HUES6 (cell line): ENCODE measurements at regions not wholly inside any gene's neighbourhood (a gene's known extent, or its start where the extent isn't known, plus 50 kb on each side); places are given as distances from the start of the nearest gene placed in this dataset.
A peak's percentile ranks its signal among the peaks of the same experiment; 100 is the strongest.
"Not testable (repeated sequence)": the region's sequence is repeated elsewhere in the genome, so short reads cannot be mapped to it uniquely, and the experiment has no call there.

ENCODE experiments used
- H3K27ac ChIP-seq: 2 replicates; pipeline ENCODE4 v1.7.0; 2013; ENCODE audit warnings: low read depth, mild to moderate bottlenecking, low read length, inconsistent platforms
- H3K27me3 ChIP-seq: 2 replicates; pipeline ENCODE4 v1.6.1; 2013; ENCODE audit warnings: low read length; ENCODE audit not compliant: control insufficient read depth, insufficient read depth
- H3K36me3 ChIP-seq: 2 replicates; pipeline ENCODE4 v1.6.1; 2013; ENCODE audit warnings: low read length; ENCODE audit not compliant: control insufficient read depth, insufficient read depth
- H3K4me1 ChIP-seq: 2 replicates; pipeline ENCODE4 v1.6.1; 2013; ENCODE audit warnings: low read length; ENCODE audit not compliant: control insufficient read depth, insufficient read depth
- H3K4me3 ChIP-seq: 2 replicates; pipeline ENCODE4 v1.5.1; 2013; ENCODE audit warnings: low read depth, low read length
- H3K9ac ChIP-seq: one replicate; pipeline ENCODE4 v1.6.1; 2013; ENCODE audit warnings: mild to moderate bottlenecking, low read length
- H3K9me3 ChIP-seq: 2 replicates; pipeline ENCODE4 v1.6.1; 2013; ENCODE audit warnings: low read depth, low read length; ENCODE audit not compliant: control insufficient read depth, insufficient read depth

DNA sequence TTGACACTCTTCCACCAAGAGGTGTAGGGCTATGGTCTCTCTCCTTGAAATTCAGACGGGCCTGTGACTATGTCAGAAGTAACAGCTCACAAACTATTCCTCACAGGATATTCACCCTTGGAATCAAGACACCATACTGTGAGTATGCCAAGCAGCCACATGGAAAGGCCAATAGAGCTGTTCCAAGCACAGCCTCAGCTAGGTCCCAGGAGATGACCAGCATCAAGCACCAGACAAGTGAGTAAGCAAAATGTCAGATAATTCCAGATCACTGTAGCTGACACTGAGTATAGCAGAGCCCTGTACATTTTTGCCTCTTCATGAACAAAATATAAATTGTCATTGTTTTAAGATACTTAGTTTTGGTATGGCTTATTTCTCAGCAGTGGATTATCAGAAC, 88.1 kb upstream of the KCND2 start:
- no peak overlapping the region for H3K9ac ChIP-seq

DNA sequence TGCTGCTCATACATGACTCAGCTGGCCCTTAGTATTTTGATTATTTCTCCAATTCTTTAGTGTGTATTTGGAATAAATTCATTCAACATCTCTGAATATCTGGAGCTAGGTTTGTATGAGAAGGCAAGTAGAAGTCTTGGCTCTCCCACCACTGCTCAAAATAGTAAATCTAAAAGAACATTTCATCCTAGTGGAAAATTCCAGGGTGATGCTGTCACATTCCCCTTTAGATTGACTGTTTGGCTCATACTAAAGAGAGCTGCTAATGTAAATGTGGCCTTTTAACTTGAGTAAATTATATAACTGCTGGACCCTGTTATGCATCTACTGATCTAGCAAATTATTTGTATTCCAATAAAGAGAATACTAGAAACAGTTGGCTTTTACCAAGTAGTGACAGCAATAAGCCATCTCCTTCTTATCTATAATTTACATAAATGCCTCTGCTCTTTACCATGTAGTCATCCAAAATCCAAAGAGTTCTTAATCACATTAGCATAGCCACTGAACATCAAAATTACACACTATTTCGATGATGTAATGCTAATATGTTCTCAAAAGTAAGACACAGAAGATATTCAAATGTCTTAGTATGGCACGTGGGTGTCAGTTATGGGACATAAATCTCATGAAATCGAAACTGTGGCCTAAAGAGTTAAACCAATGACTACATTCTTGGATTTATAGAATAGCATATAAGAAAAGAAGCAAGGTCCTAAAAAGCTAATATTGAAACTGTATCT, 86.9 kb upstream of the KCND2 start:
- H3K4me1 ChIP-seq, result peaks cover 12% of the 10 kb centered on the region
- no peak overlapping the region for H3K27ac ChIP-seq
- H3K9me3 ChIP-seq, result no peaks in the 10 kb centered on the region
- H3K4me3 ChIP-seq, result no peak overlapping the region
- H3K36me3 ChIP-seq, result no peaks in the 10 kb centered on the region
- H3K27me3 ChIP-seq, result no peaks in the 10 kb centered on the region
- no peak overlapping the region for H3K9ac ChIP-seq

More for the DNA sequence above, 88.1 kb upstream of the KCND2 start:
- Histone ChIP-seq H3K27ac (no peak overlapping the region), H3K4me3 (no peak overlapping the region), H3K36me3 (no peaks in the 10 kb centered on the region), H3K4me1 (no peaks in the 10 kb centered on the region; the same call in 1 of the 2 replicates), H3K27me3 (no peaks in the 10 kb centered on the region), H3K9me3 (no peaks in the 10 kb centered on the region)

DNA sequence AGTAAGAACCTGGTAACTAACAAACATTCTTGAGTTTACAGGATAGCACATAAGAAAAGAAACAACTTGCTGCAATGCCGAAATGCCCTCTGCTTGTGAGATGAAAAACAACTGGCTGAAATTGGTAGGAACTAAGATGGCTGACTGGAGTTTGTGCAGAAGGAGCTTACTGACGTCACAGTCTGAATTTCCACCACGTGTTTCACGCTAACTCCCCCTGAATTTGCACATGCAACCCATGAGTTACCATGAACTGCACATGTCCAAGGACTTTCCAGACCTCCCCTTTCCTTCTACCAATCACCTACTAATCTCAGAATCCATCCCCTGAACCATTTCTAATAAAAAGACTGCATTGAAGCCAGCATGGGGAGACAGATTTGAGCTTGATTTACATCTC, 86.3 kb upstream of the KCND2 start:
- Histone ChIP-seq H3K4me3 (no peak overlapping the region), H3K9me3 (no peaks in the 10 kb centered on the region), H3K27ac (no peak overlapping the region), H3K36me3 (no peaks in the 10 kb centered on the region), H3K9ac (no peak overlapping the region), H3K27me3 (no peaks in the 10 kb centered on the region), H3K4me1 (peaks cover 12% of the 10 kb centered on the region)

DNA sequence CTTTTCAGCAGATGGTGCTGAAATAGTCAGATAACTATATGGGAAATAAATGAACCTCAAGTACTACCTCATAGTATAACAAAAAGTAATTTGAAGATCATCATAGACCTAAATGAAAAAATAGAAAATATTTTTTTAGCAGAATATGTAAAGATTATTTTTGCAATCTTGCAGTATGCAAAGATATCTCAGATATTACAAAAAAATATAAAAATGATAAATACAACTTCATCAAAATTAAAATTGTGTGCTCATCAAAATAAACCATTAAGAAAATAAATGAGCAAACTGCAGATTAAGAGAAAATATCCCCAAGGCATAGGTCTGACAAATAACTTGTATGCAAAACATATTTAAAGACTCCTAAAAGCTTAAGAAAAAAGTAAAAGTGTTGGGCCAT, 83.4 kb upstream of the KCND2 start:
- peaks cover 12% of the 10 kb centered on the region for H3K4me1 ChIP-seq
- H3K27me3 ChIP-seq, result no peaks in the 10 kb centered on the region
- H3K9me3 ChIP-seq, result no peaks in the 10 kb centered on the region
- no peak overlapping the region for H3K9ac ChIP-seq
- H3K36me3 ChIP-seq, result no peaks in the 10 kb centered on the region
- no peak overlapping the region for H3K27ac ChIP-seq
- H3K4me3 ChIP-seq, result no peak overlapping the region

DNA sequence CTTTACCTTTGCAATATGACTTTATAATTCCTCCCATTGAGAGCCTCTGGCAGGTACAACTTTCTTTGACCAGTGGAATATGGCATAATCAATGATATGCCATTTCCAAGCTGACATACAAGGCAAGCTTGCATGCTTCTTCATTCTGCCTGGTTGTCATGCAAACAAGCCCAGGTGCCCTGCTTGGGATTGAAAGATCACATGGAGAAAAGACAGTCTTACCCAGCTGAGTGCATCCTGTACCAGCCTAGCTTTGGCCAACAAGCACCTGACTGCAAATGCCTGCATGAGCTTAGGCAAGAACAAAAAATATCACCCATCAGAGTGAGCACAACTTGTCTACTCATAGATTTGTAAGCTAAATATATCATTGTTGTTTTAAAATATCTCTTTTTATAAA, 82.9 kb upstream of the KCND2 start:
- H3K27ac ChIP-seq, result no peak overlapping the region
- peaks cover 12% of the 10 kb centered on the region for H3K4me1 ChIP-seq
- H3K27me3 ChIP-seq, result no peaks in the 10 kb centered on the region
- H3K9ac ChIP-seq, result no peak overlapping the region
- no peaks in the 10 kb centered on the region for H3K9me3 ChIP-seq
- H3K36me3 ChIP-seq, result no peaks in the 10 kb centered on the region
- H3K4me3 ChIP-seq, result no peak overlapping the region

DNA sequence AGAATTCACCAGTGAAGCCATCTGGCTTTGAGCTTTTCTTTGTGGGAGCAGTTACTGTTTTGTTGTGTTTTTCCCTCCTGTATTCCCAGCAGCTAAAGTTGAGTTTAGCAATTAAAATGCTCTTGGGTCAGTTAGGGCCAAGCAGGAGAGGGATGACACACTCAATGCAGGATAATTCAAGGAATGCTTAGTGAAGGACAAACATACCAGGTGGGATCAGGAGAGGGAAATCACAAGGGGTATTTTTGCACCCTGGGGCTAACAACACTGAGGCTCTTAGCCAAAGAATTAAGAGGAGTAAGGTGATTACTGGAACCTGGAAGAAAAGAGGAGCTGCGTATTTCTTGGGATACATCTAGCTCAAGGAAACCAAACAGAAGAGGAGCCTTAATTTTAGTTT, 82.4 kb upstream of the KCND2 start:
- Histone ChIP-seq H3K9ac (no peak overlapping the region), H3K27me3 (no peaks in the 10 kb centered on the region), H3K9me3 (no peaks in the 10 kb centered on the region), H3K4me1 (peaks cover 12% of the 10 kb centered on the region), H3K4me3 (no peak overlapping the region), H3K27ac (peak overlapping the region; percentile 12; the same call in 1 of the 2 replicates), H3K36me3 (no peaks in the 10 kb centered on the region)

DNA sequence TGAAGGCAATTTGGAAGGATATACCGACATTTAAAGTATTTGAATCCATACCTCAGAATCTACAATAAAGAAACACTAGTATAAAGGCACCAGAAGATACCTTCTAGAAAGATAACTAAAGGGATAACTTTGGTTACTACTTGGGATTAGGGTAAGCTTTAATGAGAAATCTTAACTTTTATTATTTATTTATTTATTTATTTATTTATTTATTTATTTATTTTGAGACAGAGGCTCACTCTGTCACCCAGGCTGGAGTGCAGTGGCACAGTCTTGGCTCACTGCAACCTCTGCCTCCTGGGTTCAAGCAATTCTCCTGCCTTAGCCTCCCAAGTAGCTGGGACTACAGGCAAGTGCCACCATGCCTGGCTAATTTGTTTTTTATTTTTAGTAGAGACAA, 81.6 kb upstream of the KCND2 start:
- not testable (repeated sequence) for H3K4me3 ChIP-seq, H3K9ac ChIP-seq, H3K36me3 ChIP-seq, H3K9me3 ChIP-seq, H3K27me3 ChIP-seq, H3K27ac ChIP-seq
- peaks cover 12% of the 10 kb centered on the region for H3K4me1 ChIP-seq

DNA sequence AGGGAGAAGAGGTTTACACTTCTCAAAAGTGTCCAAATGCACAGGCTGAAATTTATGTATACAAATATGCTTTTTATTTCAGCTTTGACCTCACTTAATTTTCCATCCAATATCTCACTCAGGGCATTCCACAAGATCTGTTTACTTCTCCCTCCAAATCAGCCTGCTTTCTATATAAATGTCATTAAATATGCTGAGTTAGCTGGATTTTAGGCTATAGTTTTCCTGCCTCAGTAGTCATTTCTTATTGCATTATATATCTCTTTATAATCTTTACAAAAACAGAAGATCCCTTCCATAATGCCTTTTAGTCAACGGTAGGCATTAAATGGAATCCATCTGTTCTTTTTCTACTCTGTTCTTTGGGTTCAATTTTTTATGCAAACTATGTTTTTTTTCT, 71.7 kb upstream of the KCND2 start:
- H3K27ac ChIP-seq, result no peak overlapping the region
- H3K36me3 ChIP-seq, result no peaks in the 10 kb centered on the region
- no peaks in the 10 kb centered on the region for H3K27me3 ChIP-seq
- no peak overlapping the region for H3K4me3 ChIP-seq
- no peaks in the 10 kb centered on the region for H3K4me1 ChIP-seq
- no peaks in the 10 kb centered on the region for H3K9me3 ChIP-seq
- H3K9ac ChIP-seq, result no peak overlapping the region

DNA sequence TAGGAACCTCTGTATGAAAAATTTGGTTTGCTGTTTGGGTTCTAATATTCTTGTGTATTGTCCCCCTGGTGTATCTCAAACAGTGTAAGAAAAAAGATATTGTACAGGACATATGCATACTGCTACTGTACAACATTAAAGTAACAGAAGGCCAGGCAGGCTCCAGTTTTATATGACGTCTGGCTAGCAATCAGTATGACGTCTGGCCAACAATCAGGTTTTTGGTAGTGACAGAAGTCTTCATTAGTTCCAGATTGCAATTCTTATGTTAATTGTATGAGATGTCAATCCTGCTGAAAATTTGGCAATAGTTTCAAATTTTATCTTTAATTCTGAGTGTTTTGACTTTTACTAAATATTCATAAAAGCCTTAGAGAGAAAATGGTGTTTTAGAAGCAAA, 67.9 kb upstream of the KCND2 start:
- no peak overlapping the region for H3K27ac ChIP-seq
- H3K36me3 ChIP-seq, result no peaks in the 10 kb centered on the region
- peaks cover 4% of the 10 kb centered on the region; the same call in 1 of the 2 replicates for H3K4me1 ChIP-seq
- H3K4me3 ChIP-seq, result no peak overlapping the region
- H3K27me3 ChIP-seq, result no peaks in the 10 kb centered on the region
- H3K9ac ChIP-seq, result no peak overlapping the region
- no peaks in the 10 kb centered on the region for H3K9me3 ChIP-seq

DNA sequence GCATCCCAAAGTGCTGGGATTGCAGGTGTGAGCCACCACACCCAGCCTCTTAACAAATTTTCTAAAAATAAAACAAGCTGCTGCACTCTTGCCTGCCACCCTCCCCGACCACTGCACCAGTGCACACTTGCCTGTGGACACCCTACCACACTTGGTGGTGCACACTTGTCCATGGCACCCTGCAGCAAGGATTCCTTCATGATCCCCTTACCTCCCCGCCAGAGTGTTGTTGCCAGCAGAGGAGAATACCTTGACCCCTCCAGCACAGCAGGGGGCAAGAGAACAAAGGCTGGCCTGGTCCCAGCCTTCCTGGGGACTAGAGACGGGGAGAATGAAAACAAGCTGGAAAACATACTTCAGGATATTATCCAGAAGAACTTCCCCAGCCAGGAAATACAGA, 65.9 kb upstream of the KCND2 start:
- Histone ChIP-seq H3K27ac (no peak overlapping the region), H3K27me3 (no peaks in the 10 kb centered on the region), H3K9me3 (0 out of 2 replicates have a peak, but pooled peaks cover 2% of the 10 kb centered on the region), H3K4me3 (no peak overlapping the region), H3K4me1 (peaks cover 4% of the 10 kb centered on the region; the same call in 1 of the 2 replicates), H3K36me3 (no peaks in the 10 kb centered on the region), H3K9ac (no peak overlapping the region)

DNA sequence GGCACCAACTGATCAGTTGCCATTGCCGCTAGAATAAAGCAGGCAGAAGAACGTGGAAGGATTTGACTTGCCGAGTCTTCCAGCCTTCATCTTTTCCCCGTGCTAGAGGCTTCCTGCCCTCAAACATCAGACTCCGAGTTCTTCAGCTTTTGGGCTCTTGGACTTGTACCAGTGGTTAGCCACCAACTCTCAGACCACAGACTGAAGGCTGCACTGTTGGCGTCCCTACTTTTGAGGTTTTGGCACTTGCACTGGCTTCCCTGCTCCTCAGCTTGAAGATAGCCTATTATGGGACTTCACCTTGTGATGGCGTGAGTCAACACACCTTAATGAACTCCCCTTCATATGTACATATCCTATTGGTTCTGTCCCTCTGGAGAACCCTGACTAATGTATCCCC, 57.3 kb upstream of the KCND2 start:
- Histone ChIP-seq H3K4me3 (no peak overlapping the region), H3K9me3 (0 out of 2 replicates have a peak, but pooled peaks cover 2% of the 10 kb centered on the region), H3K27ac (no peak overlapping the region), H3K27me3 (no peaks in the 10 kb centered on the region), H3K36me3 (no peaks in the 10 kb centered on the region), H3K4me1 (no peaks in the 10 kb centered on the region), H3K9ac (no peak overlapping the region)
